ENCODE measurements at regions not wholly inside any gene's neighbourhood (a gene's known extent, or its start where the extent isn't known, plus 50 kb on each side); places are given as distances from the start of the nearest gene placed in this dataset.

GRCh38 chr5:155954701-155955445 lies 372.1 kb upstream of the SGCD start:
- no peak for DNase-seq
- intact Hi-C loops (cut with DNase I; ENCODE audit: low total_unique reads): no loop called here
- no peak for ATAC-seq
- Histone ChIP-seq H3K9me3 (no peaks in the 10 kb centered on the region), H3K27me3 (no peaks in the 10 kb centered on the region), H3K4me3 (no peak overlapping the region), H3K4me1 (no peaks in the 10 kb centered on the region), H3K27ac (no peak overlapping the region), H3K36me3 (no peaks in the 10 kb centered on the region)
- in situ Hi-C loops (cut with MboI; ENCODE audit: low sequenced_read_pairs in 4 of 4): no loop called here
- TF ChIP-seq POLR2A (IDR thresholded peaks at IDR 0.05): no peak
- TF ChIP-seq CTCF (IDR thresholded peaks at IDR 0.05 in 4 of 5, conservative IDR thresholded peaks at IDR 0.05 in 1 of 5): no peak

GRCh38 chr5:155957884-155958283 lies 369.1 kb upstream of the SGCD start:
- intact Hi-C loops (cut with DNase I; ENCODE audit: low total_unique reads): no loop called here
- in situ Hi-C loops (cut with MboI; ENCODE audit: low sequenced_read_pairs in 4 of 4): no loop called here
- no peaks in the 10 kb centered on the region for H3K9me3 ChIP-seq
- ATAC-seq (no peak), DNase-seq (no peak)
- no peak overlapping the region for H3K4me3 ChIP-seq
- no peak for TF ChIP-seq CTCF (IDR thresholded peaks at IDR 0.05 in 4 of 5, conservative IDR thresholded peaks at IDR 0.05 in 1 of 5)
- TF ChIP-seq POLR2A (IDR thresholded peaks at IDR 0.05): no peak
- no peaks in the 10 kb centered on the region for H3K36me3 ChIP-seq
- H3K27ac ChIP-seq: no peak overlapping the region
- H3K27me3 ChIP-seq: no peaks in the 10 kb centered on the region
- no peaks in the 10 kb centered on the region for H3K4me1 ChIP-seq

GRCh38 chr5:155959082-155959481 lies 367.9 kb upstream of the SGCD start:
- Histone ChIP-seq H3K9me3 (no peaks in the 10 kb centered on the region), H3K36me3 (no peaks in the 10 kb centered on the region), H3K27ac (no peak overlapping the region), H3K4me1 (no peaks in the 10 kb centered on the region), H3K27me3 (no peaks in the 10 kb centered on the region), H3K4me3 (no peak overlapping the region)
- no peak for DNase-seq
- no peak for ATAC-seq
- in situ Hi-C loops (cut with MboI; ENCODE audit: low sequenced_read_pairs in 4 of 4): no loop called here
- no peak for TF ChIP-seq CTCF (IDR thresholded peaks at IDR 0.05 in 4 of 5, conservative IDR thresholded peaks at IDR 0.05 in 1 of 5)
- TF ChIP-seq POLR2A (IDR thresholded peaks at IDR 0.05): no peak
- intact Hi-C loops (cut with DNase I; ENCODE audit: low total_unique reads): no loop called here

- intact Hi-C loops (cut with DNase I; ENCODE audit: low total_unique reads): no loop called here
- Histone ChIP-seq H3K27ac (no peak overlapping the region), H3K4me3 (no peak overlapping the region), H3K27me3 (no peaks in the 10 kb centered on the region), H3K4me1 (no peaks in the 10 kb centered on the region), H3K9me3 (no peaks in the 10 kb centered on the region), H3K36me3 (no peaks in the 10 kb centered on the region)
- ATAC-seq (no peak), DNase-seq (no peak)
- in situ Hi-C loops (cut with MboI; ENCODE audit: low sequenced_read_pairs in 4 of 4): no loop called here
- TF ChIP-seq POLR2A (IDR thresholded peaks at IDR 0.05): no peak
- no peak for TF ChIP-seq CTCF (IDR thresholded peaks at IDR 0.05 in 4 of 5, conservative IDR thresholded peaks at IDR 0.05 in 1 of 5)
These were observed 366.8 kb upstream of the SGCD start for GRCh38 chr5:155960177-155960576.

- DNase-seq: no peak
These were observed 357.4 kb upstream of the SGCD start for GRCh38 chr5:155969537-155969936.

More at GRCh38 chr5:155969537-155969936, 357.4 kb upstream of the SGCD start:
- H3K4me1 ChIP-seq: no peaks in the 10 kb centered on the region
- H3K4me3 ChIP-seq: no peak overlapping the region
- in situ Hi-C loops (cut with MboI; ENCODE audit: low sequenced_read_pairs in 4 of 4) (no loop called here), intact Hi-C loops (cut with DNase I; ENCODE audit: low total_unique reads) (no loop called here)
- ATAC-seq: no peak
- H3K36me3 ChIP-seq: no peaks in the 10 kb centered on the region
- no peaks in the 10 kb centered on the region for H3K9me3 ChIP-seq
- H3K27me3 ChIP-seq: no peaks in the 10 kb centered on the region
- H3K27ac ChIP-seq: no peak overlapping the region
- TF ChIP-seq POLR2A (IDR thresholded peaks at IDR 0.05) (no peak), CTCF (IDR thresholded peaks at IDR 0.05 in 4 of 5, conservative IDR thresholded peaks at IDR 0.05 in 1 of 5) (no peak)

Measured in gastrocnemius medialis (tissue), 4 donors.